ENCODE measurements at regions not wholly inside any gene's neighbourhood (a gene's known extent, or its start where the extent isn't known, plus 50 kb on each side); places are given as distances from the start of the nearest gene placed in this dataset.

DNA sequence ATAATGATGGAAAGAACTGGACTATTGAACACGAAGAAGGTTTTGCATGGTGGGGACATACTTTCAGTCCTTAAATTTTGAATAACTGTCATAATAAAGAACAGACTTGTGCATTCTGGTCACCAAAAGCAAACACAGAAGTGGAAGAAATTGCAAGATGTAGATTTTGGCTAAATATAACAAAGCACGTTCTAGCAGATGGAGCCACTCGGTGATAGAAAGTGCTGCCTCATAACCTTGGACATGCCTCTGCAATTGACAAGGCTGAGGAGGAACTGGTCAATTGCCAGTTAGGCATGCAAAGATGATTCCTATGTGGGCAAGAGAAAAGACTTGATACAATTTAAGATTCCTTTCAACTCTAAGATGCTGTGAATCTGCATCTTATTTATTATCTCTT, 244.1 kb upstream of the ZC3H12C start:
- TF ChIP-seq, protein P1, sequence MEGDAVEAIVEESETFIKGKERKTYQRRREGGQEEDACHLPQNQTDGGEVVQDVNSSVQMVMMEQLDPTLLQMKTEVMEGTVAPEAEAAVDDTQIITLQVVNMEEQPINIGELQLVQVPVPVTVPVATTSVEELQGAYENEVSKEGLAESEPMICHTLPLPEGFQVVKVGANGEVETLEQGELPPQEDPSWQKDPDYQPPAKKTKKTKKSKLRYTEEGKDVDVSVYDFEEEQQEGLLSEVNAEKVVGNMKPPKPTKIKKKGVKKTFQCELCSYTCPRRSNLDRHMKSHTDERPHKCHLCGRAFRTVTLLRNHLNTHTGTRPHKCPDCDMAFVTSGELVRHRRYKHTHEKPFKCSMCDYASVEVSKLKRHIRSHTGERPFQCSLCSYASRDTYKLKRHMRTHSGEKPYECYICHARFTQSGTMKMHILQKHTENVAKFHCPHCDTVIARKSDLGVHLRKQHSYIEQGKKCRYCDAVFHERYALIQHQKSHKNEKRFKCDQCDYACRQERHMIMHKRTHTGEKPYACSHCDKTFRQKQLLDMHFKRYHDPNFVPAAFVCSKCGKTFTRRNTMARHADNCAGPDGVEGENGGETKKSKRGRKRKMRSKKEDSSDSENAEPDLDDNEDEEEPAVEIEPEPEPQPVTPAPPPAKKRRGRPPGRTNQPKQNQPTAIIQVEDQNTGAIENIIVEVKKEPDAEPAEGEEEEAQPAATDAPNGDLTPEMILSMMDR (IDR thresholded peaks at IDR 0.05): no peak
- TF ChIP-seq POLR2A (IDR thresholded peaks at IDR 0.05): no peak
